ENCODE measurements at regions not wholly inside any gene's neighbourhood (a gene's known extent, or its start where the extent isn't known, plus 50 kb on each side); places are given as distances from the start of the nearest gene placed in this dataset.

DNA sequence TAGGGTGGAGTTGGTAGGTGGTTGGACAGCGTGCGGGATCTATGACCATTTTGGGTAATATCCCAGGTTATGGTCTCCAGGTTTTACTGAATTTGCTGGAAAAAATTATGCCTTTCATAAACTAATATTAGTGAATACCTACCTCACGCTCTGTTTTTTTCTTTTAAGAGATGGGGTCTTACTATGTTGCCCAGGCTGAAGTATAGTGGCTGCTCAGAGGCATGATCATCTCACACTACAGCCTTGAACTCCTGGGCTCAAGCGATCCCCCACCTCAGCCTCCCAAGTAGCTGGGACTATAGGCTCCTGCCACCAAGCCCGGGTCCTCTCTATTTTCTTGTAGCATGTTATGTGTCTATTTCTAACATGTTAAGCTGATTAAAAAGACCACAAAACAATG, 100.2 kb downstream of the RHOU start:
- ChIA-PET POLR2A (ENCODE audit: low non-redundant PET) (no interaction called here), CTCF (no interaction called here)
- no peaks in the 10 kb centered on the region for H3K4me1 ChIP-seq (ENCODE audit: insufficient read depth, low read length, poor library complexity, severe bottlenecking)
- no peak overlapping the region for H3K4me3 ChIP-seq (ENCODE audit: low read depth, low read length, poor library complexity, severe bottlenecking)
- BruUV-seq (replicated peaks): no TSS peak
- no peak overlapping the region for H3K27ac ChIP-seq (ENCODE audit: low read depth, low read length, poor library complexity, severe bottlenecking)
- H3K9me3 ChIP-seq (ENCODE audit: low read depth, low read length, poor library complexity, severe bottlenecking): no peaks in the 10 kb centered on the region
- H3K36me3 ChIP-seq (ENCODE audit: insufficient read depth, low read length, poor library complexity, severe bottlenecking): no peaks in the 10 kb centered on the region
- H3K27me3 ChIP-seq (replicated peaks; ENCODE audit: insufficient read depth, low read depth, low read length, poor library complexity): peaks cover 18% of the 10 kb centered on the region
- TF ChIP-seq, protein P1, sequence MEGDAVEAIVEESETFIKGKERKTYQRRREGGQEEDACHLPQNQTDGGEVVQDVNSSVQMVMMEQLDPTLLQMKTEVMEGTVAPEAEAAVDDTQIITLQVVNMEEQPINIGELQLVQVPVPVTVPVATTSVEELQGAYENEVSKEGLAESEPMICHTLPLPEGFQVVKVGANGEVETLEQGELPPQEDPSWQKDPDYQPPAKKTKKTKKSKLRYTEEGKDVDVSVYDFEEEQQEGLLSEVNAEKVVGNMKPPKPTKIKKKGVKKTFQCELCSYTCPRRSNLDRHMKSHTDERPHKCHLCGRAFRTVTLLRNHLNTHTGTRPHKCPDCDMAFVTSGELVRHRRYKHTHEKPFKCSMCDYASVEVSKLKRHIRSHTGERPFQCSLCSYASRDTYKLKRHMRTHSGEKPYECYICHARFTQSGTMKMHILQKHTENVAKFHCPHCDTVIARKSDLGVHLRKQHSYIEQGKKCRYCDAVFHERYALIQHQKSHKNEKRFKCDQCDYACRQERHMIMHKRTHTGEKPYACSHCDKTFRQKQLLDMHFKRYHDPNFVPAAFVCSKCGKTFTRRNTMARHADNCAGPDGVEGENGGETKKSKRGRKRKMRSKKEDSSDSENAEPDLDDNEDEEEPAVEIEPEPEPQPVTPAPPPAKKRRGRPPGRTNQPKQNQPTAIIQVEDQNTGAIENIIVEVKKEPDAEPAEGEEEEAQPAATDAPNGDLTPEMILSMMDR (conservative IDR thresholded peaks at IDR 0.05; ENCODE audit: low read depth, low read length): no peak
- TF ChIP-seq EZH2 (IDR thresholded peaks at IDR 0.05; ENCODE audit: borderline replicate concordance, low read depth, low read length, poor library complexity, severe bottlenecking): no peak
- DNase-seq (ENCODE audit: low spot score): no peak
- intact Hi-C loops (cut with micrococcal nuclease; ENCODE audit: unreplicated experiment): no loop called here

- intact Hi-C loops (cut with micrococcal nuclease; ENCODE audit: unreplicated experiment): no loop called here
- BruUV-seq (replicated peaks): no TSS peak
- no peaks in the 10 kb centered on the region for H3K9me3 ChIP-seq (ENCODE audit: low read depth, low read length, poor library complexity, severe bottlenecking)
- no peak for DNase-seq (ENCODE audit: low spot score)
- H3K27me3 ChIP-seq (replicated peaks; ENCODE audit: insufficient read depth, low read depth, low read length, poor library complexity): peaks cover 18% of the 10 kb centered on the region
- no peaks in the 10 kb centered on the region for H3K4me1 ChIP-seq (ENCODE audit: insufficient read depth, low read length, poor library complexity, severe bottlenecking)
- TF ChIP-seq EZH2 (IDR thresholded peaks at IDR 0.05; ENCODE audit: borderline replicate concordance, low read depth, low read length, poor library complexity, severe bottlenecking): no peak
- TF ChIP-seq, protein P1 (conservative IDR thresholded peaks at IDR 0.05; ENCODE audit: low read depth, low read length): no peak
- H3K27ac ChIP-seq (ENCODE audit: low read depth, low read length, poor library complexity, severe bottlenecking): no peak overlapping the region
- H3K4me3 ChIP-seq (ENCODE audit: low read depth, low read length, poor library complexity, severe bottlenecking): no peak overlapping the region
- POLR2A ChIA-PET (ENCODE audit: low non-redundant PET): no interaction called here
- no peaks in the 10 kb centered on the region for H3K36me3 ChIP-seq (ENCODE audit: insufficient read depth, low read length, poor library complexity, severe bottlenecking)
- CTCF ChIA-PET: no interaction called here
Measured at GRCh38 chr1:228835911-228836310, 100.6 kb downstream of the RHOU start.

GRCh38 chr1:228836427-228836826, 101.1 kb downstream of the RHOU start:
- no peaks in the 10 kb centered on the region for H3K36me3 ChIP-seq (ENCODE audit: insufficient read depth, low read length, poor library complexity, severe bottlenecking)
- H3K27ac ChIP-seq (ENCODE audit: low read depth, low read length, poor library complexity, severe bottlenecking): no peak overlapping the region
- POLR2A ChIA-PET (ENCODE audit: low non-redundant PET): no interaction called here
- TF ChIP-seq EZH2 (IDR thresholded peaks at IDR 0.05; ENCODE audit: borderline replicate concordance, low read depth, low read length, poor library complexity, severe bottlenecking): no peak
- TF ChIP-seq, protein P1 (conservative IDR thresholded peaks at IDR 0.05; ENCODE audit: low read depth, low read length): no peak
- H3K9me3 ChIP-seq (ENCODE audit: low read depth, low read length, poor library complexity, severe bottlenecking): no peaks in the 10 kb centered on the region
- CTCF ChIA-PET: no interaction called here
- no peaks in the 10 kb centered on the region for H3K4me1 ChIP-seq (ENCODE audit: insufficient read depth, low read length, poor library complexity, severe bottlenecking)
- H3K27me3 ChIP-seq (replicated peaks; ENCODE audit: insufficient read depth, low read depth, low read length, poor library complexity): peaks cover 18% of the 10 kb centered on the region
- H3K4me3 ChIP-seq (ENCODE audit: low read depth, low read length, poor library complexity, severe bottlenecking): no peak overlapping the region
- no peak for DNase-seq (ENCODE audit: low spot score)
- intact Hi-C loops (cut with micrococcal nuclease; ENCODE audit: unreplicated experiment): no loop called here
- no TSS peak for BruUV-seq (replicated peaks)
